ENCODE measurements at regions not wholly inside any gene's neighbourhood (a gene's known extent, or its start where the extent isn't known, plus 50 kb on each side); places are given as distances from the start of the nearest gene placed in this dataset.

- TF ChIP-seq FOXK2 (IDR thresholded peaks at IDR 0.05) (no peak), NFRKB (IDR thresholded peaks at IDR 0.05) (no peak), SP1 (IDR thresholded peaks at IDR 0.05) (no peak), FOXM1 (IDR thresholded peaks at IDR 0.05; ENCODE audit: borderline replicate concordance) (no peak), ELF4 (IDR thresholded peaks at IDR 0.05) (no peak), BHLHE40 (IDR thresholded peaks at IDR 0.05; ENCODE audit: borderline replicate concordance) (no peak), CTBP1 (IDR thresholded peaks at IDR 0.05; ENCODE audit: borderline replicate concordance) (no peak), SUZ12 (IDR thresholded peaks at IDR 0.05) (no peak), TARDBP (IDR thresholded peaks at IDR 0.05) (no peak), ZNF384 (IDR thresholded peaks at IDR 0.05) (no peak), LEF1 (IDR thresholded peaks at IDR 0.05; ENCODE audit: borderline replicate concordance) (no peak)
These were observed 236.5 kb upstream of the SALL3 start for GRCh38 chr18:78743078-78743477.
